Bronchial epithelial cell (primary cell): ENCODE measurements at regions not wholly inside any gene's neighbourhood (a gene's known extent, or its start where the extent isn't known, plus 50 kb on each side); places are given as distances from the start of the nearest gene placed in this dataset.

ENCODE experiments used
- DNase-seq: peaks from one replicate; pipeline ENCODE4 v3.0.0-alpha.2; 2010; ENCODE audit warnings: low read depth
- FAIRE-seq: peaks from 2 replicates; lab custom pipeline; 2011; peaks lifted over from hg19 to GRCh38; lab: Jason Lieb, UNC
- H3K27me3 ChIP-seq: 2 replicates; pipeline ENCODE4 v1.5.1; 2011; ENCODE audit warnings: low read length; ENCODE audit not compliant: control insufficient read depth, insufficient read depth
- H3K36me3 ChIP-seq: 2 replicates; pipeline ENCODE4 v1.5.1; 2011; ENCODE audit warnings: low read length; ENCODE audit not compliant: control insufficient read depth, insufficient read depth
- H3K4me3 ChIP-seq: 2 replicates; pipeline ENCODE4 v1.5.1; 2011; ENCODE audit warnings: mild to moderate bottlenecking, low read depth, low read length, control low read depth
- CTCF ChIP-seq: IDR thresholded peaks from 2 replicates; pipeline ENCODE4 v1.5.1; 2011; ENCODE audit warnings: mild to moderate bottlenecking, moderate library complexity, low read length, control low read depth, inconsistent platforms; ENCODE audit not compliant: insufficient read depth, severe bottlenecking

GRCh38 chr11:122258446-122259194, 142.6 kb upstream of the BLID start:
- Histone ChIP-seq H3K4me3 (no peak overlapping the region), H3K36me3 (no peaks in the 10 kb centered on the region), H3K27me3 (no peaks in the 10 kb centered on the region)
- FAIRE-seq, result peak; percentile 28
- TF ChIP-seq CTCF, result no peak
- no peak for DNase-seq

- H3K4me3 ChIP-seq, result no peak overlapping the region
- H3K27me3 ChIP-seq, result no peaks in the 10 kb centered on the region
- TF ChIP-seq CTCF, result no peak
- DNase-seq, result peak; percentile 83
- no peak for FAIRE-seq
- H3K36me3 ChIP-seq, result no peaks in the 10 kb centered on the region
These were observed 137.7 kb upstream of the BLID start for GRCh38 chr11:122253589-122254231.

- Histone ChIP-seq H3K4me3 (no peak overlapping the region), H3K36me3 (no peaks in the 10 kb centered on the region), H3K27me3 (no peaks in the 10 kb centered on the region)
- FAIRE-seq, result peak; percentile 76
- DNase-seq, result peak; percentile 97
- no peak for TF ChIP-seq CTCF
These were observed 132.9 kb upstream of the BLID start for GRCh38 chr11:122248939-122249338.

GRCh38 chr11:122248131-122248530, 132.1 kb upstream of the BLID start:
- H3K36me3 ChIP-seq, result no peaks in the 10 kb centered on the region
- no peak for FAIRE-seq
- TF ChIP-seq CTCF, result no peak
- DNase-seq, result no peak
- no peaks in the 10 kb centered on the region for H3K27me3 ChIP-seq
- no peak overlapping the region for H3K4me3 ChIP-seq

GRCh38 chr11:122246874-122247273, 130.9 kb upstream of the BLID start:
- H3K4me3 ChIP-seq, result no peak overlapping the region
- DNase-seq (no peak), FAIRE-seq (no peak)
- TF ChIP-seq CTCF, result no peak
- no peaks in the 10 kb centered on the region for H3K27me3 ChIP-seq
- no peaks in the 10 kb centered on the region for H3K36me3 ChIP-seq
